ENCODE measurements at regions not wholly inside any gene's neighbourhood (a gene's known extent, or its start where the extent isn't known, plus 50 kb on each side); places are given as distances from the start of the nearest gene placed in this dataset.

DNA sequence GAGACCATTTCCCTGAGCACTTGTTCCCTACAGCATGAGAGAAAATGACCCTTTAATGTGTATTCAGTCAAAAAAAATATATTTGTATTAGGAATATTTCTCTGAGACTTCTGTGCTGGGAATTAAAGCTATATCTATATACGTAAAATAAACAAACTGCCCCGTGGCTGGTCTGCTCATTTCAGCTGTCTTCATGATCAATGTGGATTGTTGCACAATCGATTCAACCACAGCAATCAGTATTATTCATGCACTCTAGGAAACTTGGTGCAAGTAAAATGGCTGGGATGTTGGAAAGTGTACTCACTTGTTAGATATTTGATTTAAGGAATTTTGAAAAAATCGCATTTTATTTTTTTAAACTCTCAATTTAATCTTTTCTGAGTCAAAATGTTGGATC, 307.9 kb upstream of the ZFP42 start:
- TF ChIP-seq, protein P1, sequence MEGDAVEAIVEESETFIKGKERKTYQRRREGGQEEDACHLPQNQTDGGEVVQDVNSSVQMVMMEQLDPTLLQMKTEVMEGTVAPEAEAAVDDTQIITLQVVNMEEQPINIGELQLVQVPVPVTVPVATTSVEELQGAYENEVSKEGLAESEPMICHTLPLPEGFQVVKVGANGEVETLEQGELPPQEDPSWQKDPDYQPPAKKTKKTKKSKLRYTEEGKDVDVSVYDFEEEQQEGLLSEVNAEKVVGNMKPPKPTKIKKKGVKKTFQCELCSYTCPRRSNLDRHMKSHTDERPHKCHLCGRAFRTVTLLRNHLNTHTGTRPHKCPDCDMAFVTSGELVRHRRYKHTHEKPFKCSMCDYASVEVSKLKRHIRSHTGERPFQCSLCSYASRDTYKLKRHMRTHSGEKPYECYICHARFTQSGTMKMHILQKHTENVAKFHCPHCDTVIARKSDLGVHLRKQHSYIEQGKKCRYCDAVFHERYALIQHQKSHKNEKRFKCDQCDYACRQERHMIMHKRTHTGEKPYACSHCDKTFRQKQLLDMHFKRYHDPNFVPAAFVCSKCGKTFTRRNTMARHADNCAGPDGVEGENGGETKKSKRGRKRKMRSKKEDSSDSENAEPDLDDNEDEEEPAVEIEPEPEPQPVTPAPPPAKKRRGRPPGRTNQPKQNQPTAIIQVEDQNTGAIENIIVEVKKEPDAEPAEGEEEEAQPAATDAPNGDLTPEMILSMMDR (optimal IDR thresholded peaks at IDR 0.05 in 1 of 3, IDR thresholded peaks at IDR 0.05 in 1 of 3, conservative IDR thresholded peaks at IDR 0.05 in 1 of 3; ENCODE audit: extremely low read depth in 1 of 3, insufficient read depth in 2 of 3, low read length in 3 of 3), result no peak
- TF ChIP-seq EZH2 (IDR thresholded peaks at IDR 0.05; ENCODE audit: low read length), result no peak
